ENCODE measurements at regions not wholly inside any gene's neighbourhood (a gene's known extent, or its start where the extent isn't known, plus 50 kb on each side); places are given as distances from the start of the nearest gene placed in this dataset.

GRCh38 chr9:81369121-81369520 is 320.2 kb downstream of the TLE1 start:
- H3K4me1 ChIP-seq: peaks cover 0 to 19% (median 7%) of the 10 kb centered on the region in 12 donors
- H3K36me3 ChIP-seq: no peaks in the 10 kb centered on the region
- intact Hi-C loops (cut with DNase I): no loop called here
- no peak for DNase-seq
- no peaks in the 10 kb centered on the region for H3K27me3 ChIP-seq
- no peak for ATAC-seq
- WGBS, 4 donors: 94 to 100% (median 95%) methylated on average over 1 of the region's 1 CpG
- H3K4me3 ChIP-seq: no peak overlapping the region
- no peak overlapping the region for H3K27ac ChIP-seq
- TF ChIP-seq CTCF (IDR thresholded peaks at IDR 0.05) (no peak), POLR2A (IDR thresholded peaks at IDR 0.05) (no peak)
- peaks cover 0 to 25% (median 12%) of the 10 kb centered on the region in 12 donors for H3K9me3 ChIP-seq

GRCh38 chr9:81363916-81364480 is 325.3 kb downstream of the TLE1 start:
- ATAC-seq (no peak), DNase-seq (no peak)
- TF ChIP-seq CTCF (IDR thresholded peaks at IDR 0.05) (no peak), POLR2A (IDR thresholded peaks at IDR 0.05) (no peak)
- no peak overlapping the region for H3K4me3 ChIP-seq
- no peaks in the 10 kb centered on the region for H3K27me3 ChIP-seq
- no peak overlapping the region for H3K27ac ChIP-seq
- no peaks in the 10 kb centered on the region for H3K36me3 ChIP-seq
- 83 to 93% (median 92%) methylated on average over 4 to 6 of the region's 6 CpGs for WGBS, 4 donors
- no peaks in the 10 kb centered on the region for H3K4me1 ChIP-seq
- intact Hi-C loops (cut with DNase I): no loop called here
- peaks cover 0 to 25% (median 12%) of the 10 kb centered on the region in 12 donors for H3K9me3 ChIP-seq

GRCh38 chr9:81361296-81361695 is 328.1 kb downstream of the TLE1 start:
- ATAC-seq: no peak
- 82 to 97% (median 87%) methylated on average over 2 of the region's 2 CpGs for WGBS, 4 donors

GRCh38 chr9:81351166-81351565 is 338.2 kb downstream of the TLE1 start:
- H3K27ac ChIP-seq: no peak overlapping the region
- 90 to 94% (median 92%) methylated on average over 2 of the region's 2 CpGs for whole genome bisulfite sequencing, 4 donors
- TF ChIP-seq CTCF (IDR thresholded peaks at IDR 0.05) (no peak), POLR2A (IDR thresholded peaks at IDR 0.05) (no peak)
- no peak for DNase-seq
- H3K27me3 ChIP-seq: no peaks in the 10 kb centered on the region
- no peaks in the 10 kb centered on the region for H3K36me3 ChIP-seq
- intact Hi-C loops (cut with DNase I): no loop called here
- no peak for ATAC-seq
- no peaks in the 10 kb centered on the region for H3K4me1 ChIP-seq
- no peaks in the 10 kb centered on the region for H3K9me3 ChIP-seq
- no peak overlapping the region for H3K4me3 ChIP-seq

More at GRCh38 chr9:81361296-81361695, 328.1 kb downstream of the TLE1 start:
- TF ChIP-seq CTCF (IDR thresholded peaks at IDR 0.05) (no peak), POLR2A (IDR thresholded peaks at IDR 0.05) (no peak)
- intact Hi-C loops (cut with DNase I): no loop called here
- Histone ChIP-seq H3K27me3 (no peaks in the 10 kb centered on the region), H3K36me3 (no peaks in the 10 kb centered on the region), H3K27ac (no peak overlapping the region), H3K4me3 (no peak overlapping the region), H3K9me3 (peaks cover 0 to 20% (median 12%) of the 10 kb centered on the region in 12 donors), H3K4me1 (no peaks in the 10 kb centered on the region)
- DNase-seq: no peak
